ENCODE measurements at regions not wholly inside any gene's neighbourhood (a gene's known extent, or its start where the extent isn't known, plus 50 kb on each side); places are given as distances from the start of the nearest gene placed in this dataset.

GRCh38 chr4:133802359-133803140, 399.0 kb downstream of the PABPC4L start:
- no peak for DNase-seq (ENCODE audit: extremely low read depth, low read depth)
- TF ChIP-seq CTCF (IDR thresholded peaks at IDR 0.05; ENCODE audit: low read depth, low read length), result no peak

- no peak for DNase-seq (ENCODE audit: extremely low read depth, low read depth)
- no peak for TF ChIP-seq CTCF (IDR thresholded peaks at IDR 0.05; ENCODE audit: low read depth, low read length)
These were observed 399.7 kb downstream of the PABPC4L start for GRCh38 chr4:133801883-133802282.

- DNase-seq (ENCODE audit: extremely low read depth, low read depth), result no peak
- TF ChIP-seq CTCF (IDR thresholded peaks at IDR 0.05; ENCODE audit: low read depth, low read length), result no peak
These were observed 400.6 kb downstream of the PABPC4L start for GRCh38 chr4:133800966-133801365.

- no peak for DNase-seq (ENCODE audit: extremely low read depth, low read depth)
- no peak for TF ChIP-seq CTCF (IDR thresholded peaks at IDR 0.05; ENCODE audit: low read depth, low read length)
These were observed 401.8 kb downstream of the PABPC4L start for GRCh38 chr4:133799717-133800315.

GRCh38 chr4:133777661-133778060, 423.9 kb downstream of the PABPC4L start:
- TF ChIP-seq CTCF (IDR thresholded peaks at IDR 0.05; ENCODE audit: low read depth, low read length), result no peak
- no peak for DNase-seq (ENCODE audit: extremely low read depth, low read depth)

- no peak for TF ChIP-seq CTCF (IDR thresholded peaks at IDR 0.05; ENCODE audit: low read depth, low read length)
- DNase-seq (ENCODE audit: extremely low read depth, low read depth), result no peak
These were observed 424.6 kb downstream of the PABPC4L start for GRCh38 chr4:133776961-133777360.

GRCh38 chr4:133776503-133776902, 425.1 kb downstream of the PABPC4L start:
- TF ChIP-seq CTCF (IDR thresholded peaks at IDR 0.05; ENCODE audit: low read depth, low read length), result no peak
- no peak for DNase-seq (ENCODE audit: extremely low read depth, low read depth)
